GM12878 (cell line): ENCODE measurements at regions not wholly inside any gene's neighbourhood (a gene's known extent, or its start where the extent isn't known, plus 50 kb on each side); places are given as distances from the start of the nearest gene placed in this dataset.

ENCODE experiments used
- ATAC-seq: fragments of 200-7000 bp; cut with Tn5 transposase; 3 replicates; pipeline ENCODE4 v1.9.1; 2020; ENCODE audit warnings: mild to moderate bottlenecking, moderate library complexity
- BruUV-seq: library from RNA; stranded (reverse); fragments of 400-500 nt; replicated peaks from 2 replicates; lab custom pipeline; 2021; lab: Mats Ljungman, UMichigan
- CTCF ChIA-PET: fragments of 300-600 bp; sonication (Branson Sonifier 250); formaldehyde crosslinking; extraction: SDS; loops from one replicate; lab custom pipeline; 2021; ENCODE audit warnings: inconsistent platforms; lab: Yijun Ruan, JAX
- POLR2A ChIA-PET: fragments of 350-600 bp; formaldehyde crosslinking; extraction: SDS; loops from one replicate; lab custom pipeline; 2021; ENCODE audit warnings: inconsistent platforms; lab: Charles Lee
- RAD21 ChIA-PET: fragments of 300-600 bp; sonication (Branson Sonifier 250); formaldehyde crosslinking; loops from one replicate; lab custom pipeline; 2023; ENCODE audit warnings: antibody characterized with exemption; ENCODE audit not compliant: unreplicated experiment; lab: Charles Lee
- SMC1A ChIA-PET: fragments of 300-600 bp; sonication (Branson Sonifier 250); formaldehyde crosslinking; loops from one replicate; lab custom pipeline; 2023; ENCODE audit not compliant: unreplicated experiment, uncharacterized antibody; lab: Charles Lee
- DNase-seq: peaks from one replicate; pipeline ENCODE4 v3.0.0-alpha.2; 2011; ENCODE audit warnings: low read depth, low spot score
- FAIRE-seq: peaks from 3 replicates; lab custom pipeline; 2011; peaks lifted over from hg19 to GRCh38; lab: Jason Lieb, UNC
- H2AFZ ChIP-seq: 2 replicates; pipeline ENCODE4 v1.6.0; 2011; ENCODE audit warnings: low read depth, low read length, control low read depth; ENCODE audit not compliant: control insufficient read depth
- H3K27ac ChIP-seq: 2 replicates; pipeline ENCODE4 v1.5.1; 2011; ENCODE audit warnings: control low read depth; ENCODE audit not compliant: control insufficient read depth, insufficient read depth
- H3K27me3 ChIP-seq, 2 experiments: replicated peaks in 1 of 2; 2 replicates each; pipeline versions ENCODE4 v1.6.0 to v1.6.1; 2011; ENCODE audit warnings: low read length in 1 of 2; ENCODE audit not compliant: control insufficient read depth in 2 of 2, insufficient read depth in 2 of 2
- H3K36me3 ChIP-seq, 2 experiments: 2 replicates each; pipeline ENCODE4 v1.5.1; 2011; ENCODE audit warnings: low read length in 1 of 2; ENCODE audit not compliant: control insufficient read depth in 2 of 2, insufficient read depth in 2 of 2
- H3K4me1 ChIP-seq: 2 replicates; pipeline ENCODE4 v1.6.1; 2011; ENCODE audit warnings: mild to moderate bottlenecking, low read length, moderate library complexity, mixed read lengths; ENCODE audit not compliant: control insufficient read depth, insufficient read depth
- H3K4me2 ChIP-seq: 2 replicates; pipeline ENCODE4 v1.6.0; 2011; ENCODE audit warnings: control low read depth; ENCODE audit not compliant: control insufficient read depth, insufficient read depth
- H3K4me3 ChIP-seq: fragments of 200-600 bp; sonication (generic); 2 replicates; pipeline ENCODE4 v1.5.1; 2016
- H3K79me2 ChIP-seq: 2 replicates; pipeline ENCODE4 v1.6.0; 2011; ENCODE audit warnings: low read length; ENCODE audit not compliant: control insufficient read depth, insufficient read depth
- H3K9ac ChIP-seq: 2 replicates; pipeline ENCODE4 v1.8.0; 2011; ENCODE audit warnings: low read length, control low read depth, mixed read lengths; ENCODE audit not compliant: control insufficient read depth, insufficient read depth
- H3K9me3 ChIP-seq: replicated peaks from 3 replicates; pipeline ENCODE4 v1.5.1; 2011; ENCODE audit warnings: mild to moderate bottlenecking, low read length; ENCODE audit not compliant: control insufficient read depth, insufficient read depth
- H4K20me1 ChIP-seq: 2 replicates; pipeline ENCODE4 v1.6.0; 2011; ENCODE audit not compliant: control insufficient read depth, insufficient read depth
- CHD4 ChIP-seq: fragments of 200-600 bp; sonication (generic); IDR thresholded peaks from 2 replicates; pipeline ENCODE4 v1.6.1; 2016; ENCODE audit warnings: mild to moderate bottlenecking
- IKZF2 ChIP-seq, 2 experiments: fragments of 450-650 bp; IDR thresholded peaks; 2 replicates each; pipeline ENCODE4 v1.6.1; 2017; ENCODE audit warnings: mild to moderate bottlenecking in 2 of 2, moderate library complexity in 2 of 2
- NFYA ChIP-seq: IDR thresholded peaks from 2 replicates; pipeline ENCODE4 v1.6.1; 2011; ENCODE audit warnings: low read depth, mild to moderate bottlenecking, low read length, improper control_type of control experiment, borderline replicate concordance
- POLR2AphosphoS2 ChIP-seq: IDR thresholded peaks from 2 replicates; pipeline ENCODE4 v1.6.1; 2011; ENCODE audit warnings: low read depth, mild to moderate bottlenecking, low read length, improper control_type of control experiment, moderate library complexity
- RAD21 ChIP-seq: IDR thresholded peaks from 2 replicates; pipeline ENCODE4 v1.6.1; 2011; ENCODE audit warnings: mild to moderate bottlenecking, low read depth, low read length, moderate library complexity; ENCODE audit not compliant: insufficient read depth
- RAD51 ChIP-seq: fragments of 450-650 bp; IDR thresholded peaks from 2 replicates; pipeline ENCODE4 v1.6.1; 2016; ENCODE audit warnings: moderate library complexity, mild to moderate bottlenecking, inconsistent platforms
- SMC3 ChIP-seq: IDR thresholded peaks from 2 replicates; pipeline ENCODE4 v1.6.1; 2011; ENCODE audit warnings: low read length, improper control_type of control experiment, borderline replicate concordance
- TAF1 ChIP-seq: IDR thresholded peaks from 2 replicates; pipeline ENCODE4 v1.6.1; 2011; ENCODE audit warnings: mild to moderate bottlenecking, low read depth, low read length, borderline replicate concordance
- TCF3 ChIP-seq: IDR thresholded peaks from 2 replicates; pipeline ENCODE4 v1.6.1; 2012; ENCODE audit warnings: low read depth, mild to moderate bottlenecking, low read length, borderline replicate concordance; ENCODE audit not compliant: insufficient read depth
- WRNIP1 ChIP-seq: IDR thresholded peaks from 2 replicates; pipeline ENCODE4 v1.6.1; 2011; ENCODE audit warnings: low read depth, low read length, improper control_type of control experiment, borderline replicate concordance
- YY1 ChIP-seq: IDR thresholded peaks from 2 replicates; pipeline ENCODE4 v1.6.1; 2011; ENCODE audit warnings: low read depth, mild to moderate bottlenecking, low read length
- ZNF217 ChIP-seq: fragments of 450-650 bp; IDR thresholded peaks from 2 replicates; pipeline ENCODE4 v1.6.1; 2017; ENCODE audit warnings: antibody characterized with exemption, mild to moderate bottlenecking
- WGBS: methylation state at CpG from one replicate; pipeline ENCODE4 v1.1.6; 2016; ENCODE audit warnings: low lambda C conversion rate; ENCODE audit not compliant: insufficient replicate concordance, insufficient coverage; ENCODE audit errors: missing lambda C conversion rate; 5-methylcytosine and 5-hydroxymethylcytosine counted together
- in situ Hi-C: fragments of 300-500 bp; cut with MboI; formaldehyde crosslinking; loops from 9 replicates; pipeline ENCODE4 v1.14.3; 2018; ENCODE audit warnings: mixed read lengths
- intact Hi-C: fragments of 100-400 bp; cut with micrococcal nuclease; formaldehyde crosslinking; loops from one replicate; pipeline ENCODE4 v1.14.2; 2022; ENCODE audit not compliant: unreplicated experiment
- TF ChIP-seq, protein P1 (sequence below), 3 experiments: IDR thresholded peaks in 2 of 3; conservative IDR thresholded peaks in 1 of 3; 2 replicates each; pipeline ENCODE4 v1.5.1; 2011; ENCODE audit warnings: low read depth in 3 of 3, low read length in 3 of 3, mild to moderate bottlenecking in 3 of 3, control low read depth in 2 of 3, moderate library complexity in 2 of 3, inconsistent platforms in 1 of 3, mixed read lengths in 1 of 3; ENCODE audit not compliant: control insufficient read depth in 2 of 3, insufficient read depth in 1 of 3; ENCODE audit errors: extremely low read depth in 1 of 3
- TF ChIP-seq, protein P2 (sequence below): IDR thresholded peaks from 2 replicates; pipeline ENCODE4 v1.6.1; 2012; ENCODE audit warnings: improper control_type of control experiment, low read depth, low read length; ENCODE audit not compliant: insufficient replicate concordance

DNA sequence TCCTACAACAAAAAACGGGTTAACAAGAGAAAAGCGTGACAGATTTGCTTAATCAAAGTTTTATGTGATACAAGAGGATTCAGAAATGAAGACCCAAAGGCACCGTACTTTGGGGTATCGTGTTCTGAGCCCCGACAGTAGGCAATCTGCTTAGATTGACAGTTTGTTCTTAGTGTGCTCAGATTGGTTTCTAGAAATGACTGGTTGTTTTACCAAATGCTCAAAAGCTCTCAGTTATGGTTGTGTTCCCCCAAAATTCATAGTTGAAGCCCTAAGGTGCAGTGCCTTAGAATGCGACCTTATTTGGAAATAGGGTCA is 102.7 kb downstream of the RASSF10 start (continued):
- TF ChIP-seq CHD4 = no peak

DNA sequence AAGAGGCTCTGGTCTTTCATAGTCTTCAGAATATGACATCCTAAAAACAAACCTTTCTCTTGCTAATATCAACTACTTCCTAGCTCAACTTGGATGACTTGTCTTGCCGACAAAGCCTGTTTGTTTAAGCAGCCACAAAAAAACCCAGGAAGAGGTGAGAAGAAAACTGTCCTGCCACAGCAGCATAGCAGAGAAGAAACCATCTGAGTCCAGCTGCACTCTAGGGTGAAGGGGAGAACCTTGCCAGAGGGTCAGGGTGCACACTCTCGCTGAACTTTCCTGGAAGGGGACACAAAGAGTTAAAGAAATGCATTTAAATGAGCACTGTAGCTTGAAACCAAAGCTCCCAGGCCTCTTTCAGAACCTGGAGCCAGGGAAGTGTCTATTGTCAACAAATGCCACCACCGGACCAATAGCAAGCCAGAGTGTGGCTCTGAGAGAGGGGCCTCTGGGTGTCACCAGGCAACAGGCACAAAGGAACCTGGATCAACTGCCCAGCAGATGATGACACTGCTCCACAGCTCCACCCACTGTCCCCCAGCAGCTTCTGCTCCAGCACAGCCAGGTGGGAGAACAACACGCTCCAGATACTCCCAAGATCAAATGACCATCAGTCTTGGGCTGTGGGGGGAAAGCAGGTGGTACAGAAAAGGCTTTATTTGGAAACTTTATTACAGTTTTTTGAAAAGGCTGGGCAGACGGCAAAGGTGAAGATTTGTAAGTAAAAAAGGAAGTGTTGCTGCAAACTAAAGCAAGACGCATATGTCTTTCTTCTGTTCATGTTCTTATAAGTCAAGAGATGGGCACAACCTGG is 105.7 kb downstream of the RASSF10 start:
- ATAC-seq (peak; percentile 43), DNase-seq (no peak), FAIRE-seq (no peak)
- no TSS peak for BruUV-seq
- 67% methylated on average over 6 of the region's 6 CpGs for WGBS
- H3K4me1 ChIP-seq = no peaks in the 10 kb centered on the region
- intact Hi-C loops = loop anchor here (2.0 to 5.0 kb wide), 2 partner anchors 62 to 150 kb away; no protein-coding TSS in a partner anchor
- no peaks in the 10 kb centered on the region for H4K20me1 ChIP-seq
- H3K27me3 ChIP-seq = no peaks in the 10 kb centered on the region
- in situ Hi-C loops = no loop called here
- ChIA-PET POLR2A (interaction anchor here (0.6 to 1.1 kb wide), 3 partner anchors 23 to 142 kb away, joined by 3 to 8 read pairs (median 3); no protein-coding TSS in a partner anchor), SMC1A (interaction anchor here (0.6 to 5.3 kb wide), 21 partner anchors 9 to 217 kb away, joined by 3 to 52 read pairs (median 4); no protein-coding TSS in a partner anchor), RAD21 (interaction anchor here (0.7 to 2.2 kb wide), 18 partner anchors 12 to 226 kb away, joined by 3 to 13 read pairs (median 4); no protein-coding TSS in a partner anchor), CTCF (interaction anchor here (0.6 to 3.5 kb wide), 22 partner anchors 10 to 890 kb away, joined by 3 to 50 read pairs (median 5); no protein-coding TSS in a partner anchor)
- H3K4me2 ChIP-seq = no peak overlapping the region
- no peaks in the 10 kb centered on the region for H3K9me3 ChIP-seq
- H3K4me3 ChIP-seq = no peak overlapping the region
- H3K36me3 ChIP-seq = no peaks in the 10 kb centered on the region
- H3K9ac ChIP-seq = no peak overlapping the region
- H3K27ac ChIP-seq = no peak overlapping the region
- H3K79me2 ChIP-seq = no peaks in the 10 kb centered on the region
- no peak overlapping the region for H2AFZ ChIP-seq
- TF ChIP-seq RAD21 (no peak), NFYA (no peak), RAD51 (no peak), POLR2AphosphoS2 (no peak), CHD4 (no peak), ZNF217 (no peak), TCF3 (no peak), YY1 (no peak), SMC3 (peak; percentile 28; the same call in 1 of the 2 replicates), IKZF2 (IDR thresholded peaks at IDR 0.05) (no peak), TAF1 (no peak), WRNIP1 (no peak)
- TF ChIP-seq, protein P1, sequence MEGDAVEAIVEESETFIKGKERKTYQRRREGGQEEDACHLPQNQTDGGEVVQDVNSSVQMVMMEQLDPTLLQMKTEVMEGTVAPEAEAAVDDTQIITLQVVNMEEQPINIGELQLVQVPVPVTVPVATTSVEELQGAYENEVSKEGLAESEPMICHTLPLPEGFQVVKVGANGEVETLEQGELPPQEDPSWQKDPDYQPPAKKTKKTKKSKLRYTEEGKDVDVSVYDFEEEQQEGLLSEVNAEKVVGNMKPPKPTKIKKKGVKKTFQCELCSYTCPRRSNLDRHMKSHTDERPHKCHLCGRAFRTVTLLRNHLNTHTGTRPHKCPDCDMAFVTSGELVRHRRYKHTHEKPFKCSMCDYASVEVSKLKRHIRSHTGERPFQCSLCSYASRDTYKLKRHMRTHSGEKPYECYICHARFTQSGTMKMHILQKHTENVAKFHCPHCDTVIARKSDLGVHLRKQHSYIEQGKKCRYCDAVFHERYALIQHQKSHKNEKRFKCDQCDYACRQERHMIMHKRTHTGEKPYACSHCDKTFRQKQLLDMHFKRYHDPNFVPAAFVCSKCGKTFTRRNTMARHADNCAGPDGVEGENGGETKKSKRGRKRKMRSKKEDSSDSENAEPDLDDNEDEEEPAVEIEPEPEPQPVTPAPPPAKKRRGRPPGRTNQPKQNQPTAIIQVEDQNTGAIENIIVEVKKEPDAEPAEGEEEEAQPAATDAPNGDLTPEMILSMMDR (IDR thresholded peaks at IDR 0.05 in 2 of 3, conservative IDR thresholded peaks at IDR 0.05 in 1 of 3; ENCODE audit: control insufficient read depth in 2 of 3, extremely low read depth in 1 of 3, insufficient read depth in 1 of 3, low read depth in 3 of 3, low read length in 3 of 3) = peak in 2 of 3 experiments; percentile 14 to 45; a peak in 2 of 6 replicates
- TF ChIP-seq, protein P2, sequence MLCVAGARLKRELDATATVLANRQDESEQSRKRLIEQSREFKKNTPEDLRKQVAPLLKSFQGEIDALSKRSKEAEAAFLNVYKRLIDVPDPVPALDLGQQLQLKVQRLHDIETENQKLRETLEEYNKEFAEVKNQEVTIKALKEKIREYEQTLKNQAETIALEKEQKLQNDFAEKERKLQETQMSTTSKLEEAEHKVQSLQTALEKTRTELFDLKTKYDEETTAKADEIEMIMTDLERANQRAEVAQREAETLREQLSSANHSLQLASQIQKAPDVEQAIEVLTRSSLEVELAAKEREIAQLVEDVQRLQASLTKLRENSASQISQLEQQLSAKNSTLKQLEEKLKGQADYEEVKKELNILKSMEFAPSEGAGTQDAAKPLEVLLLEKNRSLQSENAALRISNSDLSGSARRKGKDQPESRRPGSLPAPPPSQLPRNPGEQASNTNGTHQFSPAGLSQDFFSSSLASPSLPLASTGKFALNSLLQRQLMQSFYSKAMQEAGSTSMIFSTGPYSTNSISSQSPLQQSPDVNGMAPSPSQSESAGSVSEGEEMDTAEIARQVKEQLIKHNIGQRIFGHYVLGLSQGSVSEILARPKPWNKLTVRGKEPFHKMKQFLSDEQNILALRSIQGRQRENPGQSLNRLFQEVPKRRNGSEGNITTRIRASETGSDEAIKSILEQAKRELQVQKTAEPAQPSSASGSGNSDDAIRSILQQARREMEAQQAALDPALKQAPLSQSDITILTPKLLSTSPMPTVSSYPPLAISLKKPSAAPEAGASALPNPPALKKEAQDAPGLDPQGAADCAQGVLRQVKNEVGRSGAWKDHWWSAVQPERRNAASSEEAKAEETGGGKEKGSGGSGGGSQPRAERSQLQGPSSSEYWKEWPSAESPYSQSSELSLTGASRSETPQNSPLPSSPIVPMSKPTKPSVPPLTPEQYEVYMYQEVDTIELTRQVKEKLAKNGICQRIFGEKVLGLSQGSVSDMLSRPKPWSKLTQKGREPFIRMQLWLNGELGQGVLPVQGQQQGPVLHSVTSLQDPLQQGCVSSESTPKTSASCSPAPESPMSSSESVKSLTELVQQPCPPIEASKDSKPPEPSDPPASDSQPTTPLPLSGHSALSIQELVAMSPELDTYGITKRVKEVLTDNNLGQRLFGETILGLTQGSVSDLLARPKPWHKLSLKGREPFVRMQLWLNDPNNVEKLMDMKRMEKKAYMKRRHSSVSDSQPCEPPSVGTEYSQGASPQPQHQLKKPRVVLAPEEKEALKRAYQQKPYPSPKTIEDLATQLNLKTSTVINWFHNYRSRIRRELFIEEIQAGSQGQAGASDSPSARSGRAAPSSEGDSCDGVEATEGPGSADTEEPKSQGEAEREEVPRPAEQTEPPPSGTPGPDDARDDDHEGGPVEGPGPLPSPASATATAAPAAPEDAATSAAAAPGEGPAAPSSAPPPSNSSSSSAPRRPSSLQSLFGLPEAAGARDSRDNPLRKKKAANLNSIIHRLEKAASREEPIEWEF = no peak
